ENCODE measurements at regions not wholly inside any gene's neighbourhood (a gene's known extent, or its start where the extent isn't known, plus 50 kb on each side); places are given as distances from the start of the nearest gene placed in this dataset.
"Not testable (repeated sequence)": the region's sequence is repeated elsewhere in the genome, so short reads cannot be mapped to it uniquely, and the experiment has no call there.

GRCh38 chr6:70360921-70361320 lies 52.4 kb upstream of the FAM135A start:
- not testable (repeated sequence) for TF ChIP-seq KLF6 (CRISPR knock-in tag; IDR thresholded peaks at IDR 0.05); NR2C2 (CRISPR knock-in tag; IDR thresholded peaks at IDR 0.05; ENCODE audit: borderline replicate concordance); ZNF660 (CRISPR knock-in tag; IDR thresholded peaks at IDR 0.05; ENCODE audit: borderline replicate concordance, low read depth); ZBTB49 (CRISPR knock-in tag; IDR thresholded peaks at IDR 0.05; ENCODE audit: borderline replicate concordance); PREB (CRISPR knock-in tag; IDR thresholded peaks at IDR 0.05); MXI1 (IDR thresholded peaks at IDR 0.05; ENCODE audit: borderline replicate concordance, low read depth, low read length); ZKSCAN8 (CRISPR knock-in tag; IDR thresholded peaks at IDR 0.05; ENCODE audit: borderline replicate concordance); POLR2AphosphoS5 (IDR thresholded peaks at IDR 0.05; ENCODE audit: low read depth, low read length)

Data from HepG2 (cell line).